CD4-positive, alpha-beta T cell treated with Interleukin-6 for 4 hours (primary cell): ENCODE measurements at regions not wholly inside any gene's neighbourhood (a gene's known extent, or its start where the extent isn't known, plus 50 kb on each side); places are given as distances from the start of the nearest gene placed in this dataset.
"Not testable (repeated sequence)": the region's sequence is repeated elsewhere in the genome, so short reads cannot be mapped to it uniquely, and the experiment has no call there.

Experiments used
- DNase-seq: peaks from one replicate; pipeline ENCODE4 v3.0.0-alpha.2; 2020; ENCODE audit warnings: mixed read lengths

- DNase-seq: no peak
These were observed 334.0 kb upstream of the NDST3 start for GRCh38 chr4:117700111-117700892.

- no peak for DNase-seq
These were observed 331.9 kb upstream of the NDST3 start for GRCh38 chr4:117702353-117702752.

GRCh38 chr4:117704721-117705120, 329.6 kb upstream of the NDST3 start:
- DNase-seq: no peak

DNA sequence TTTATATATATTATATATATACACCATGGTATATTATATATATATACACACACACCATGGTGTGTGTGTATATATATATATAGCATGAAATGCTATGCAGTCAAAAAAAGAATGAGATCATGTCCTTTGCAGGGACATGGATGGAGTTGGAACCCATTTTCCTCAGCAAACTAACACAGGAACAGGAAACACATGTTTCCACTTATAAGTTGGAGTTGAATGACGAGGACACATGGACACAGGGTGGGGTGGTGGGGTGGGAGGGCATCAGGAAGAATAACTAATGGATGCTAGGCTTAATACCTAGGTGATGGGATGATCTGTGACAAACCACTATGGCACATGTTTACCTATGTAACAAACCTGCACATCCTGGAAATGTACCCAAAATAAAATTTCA, 293.6 kb upstream of the NDST3 start:
- DNase-seq: no peak

DNA sequence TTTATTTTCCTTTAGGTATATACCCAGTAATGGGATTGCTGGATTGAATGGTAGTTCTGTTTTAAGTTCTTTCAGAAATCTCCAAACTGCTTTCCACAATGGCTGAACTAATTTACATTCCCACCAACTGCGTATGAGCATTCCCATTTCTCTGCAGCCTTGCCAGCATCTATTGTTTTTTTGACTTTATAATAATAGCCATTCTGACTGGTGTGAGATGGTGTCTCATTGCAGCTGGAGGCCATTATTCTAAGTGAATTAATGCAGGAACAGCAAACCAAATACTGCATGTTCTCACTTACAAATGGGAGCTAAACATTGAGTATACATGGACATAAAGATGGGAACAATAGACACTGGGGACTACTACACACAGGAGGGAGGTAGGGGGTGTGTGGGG, 288.9 kb upstream of the NDST3 start:
- DNase-seq: not testable (repeated sequence)

DNA sequence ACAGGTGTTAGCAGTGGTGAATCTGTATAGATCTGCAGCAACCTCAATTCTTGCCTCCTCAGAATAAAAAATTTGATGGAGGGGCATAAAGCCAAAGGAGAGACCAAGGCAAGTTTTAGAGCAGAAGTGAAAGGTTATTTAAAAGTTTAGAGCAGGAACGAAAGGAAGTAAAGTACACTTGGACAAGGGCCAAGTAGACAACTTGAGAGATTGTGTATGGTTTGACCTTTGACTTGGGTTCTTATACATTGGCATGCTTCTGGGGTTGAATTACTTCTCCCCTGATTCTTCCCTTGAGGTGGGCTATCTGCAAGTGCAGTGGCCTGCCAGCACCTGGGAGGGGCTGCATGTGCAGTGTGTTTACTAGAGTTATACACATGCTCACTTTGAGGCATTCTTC, 278.8 kb upstream of the NDST3 start:
- DNase-seq: no peak

DNA sequence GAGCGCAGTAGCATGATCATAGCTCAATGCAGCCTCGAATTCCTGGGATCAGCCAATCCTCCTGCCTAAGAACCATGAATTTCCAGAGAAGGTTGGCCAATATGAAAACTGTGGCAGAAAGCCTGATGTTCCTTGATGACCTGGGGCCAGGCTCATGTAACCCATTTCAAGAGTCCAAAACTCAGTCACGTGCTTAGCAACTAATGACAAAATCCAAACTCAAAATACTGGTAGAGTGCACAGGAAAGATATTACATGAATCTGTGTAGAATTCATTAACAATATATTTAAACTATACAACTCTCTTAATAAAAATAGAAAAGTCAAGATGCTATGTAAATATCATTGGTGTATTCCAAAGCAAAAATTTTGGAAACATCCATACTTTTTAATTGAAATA, 265.7 kb upstream of the NDST3 start:
- no peak for DNase-seq

GRCh38 chr4:117770269-117771102, 263.8 kb upstream of the NDST3 start:
- DNase-seq: no peak

DNA sequence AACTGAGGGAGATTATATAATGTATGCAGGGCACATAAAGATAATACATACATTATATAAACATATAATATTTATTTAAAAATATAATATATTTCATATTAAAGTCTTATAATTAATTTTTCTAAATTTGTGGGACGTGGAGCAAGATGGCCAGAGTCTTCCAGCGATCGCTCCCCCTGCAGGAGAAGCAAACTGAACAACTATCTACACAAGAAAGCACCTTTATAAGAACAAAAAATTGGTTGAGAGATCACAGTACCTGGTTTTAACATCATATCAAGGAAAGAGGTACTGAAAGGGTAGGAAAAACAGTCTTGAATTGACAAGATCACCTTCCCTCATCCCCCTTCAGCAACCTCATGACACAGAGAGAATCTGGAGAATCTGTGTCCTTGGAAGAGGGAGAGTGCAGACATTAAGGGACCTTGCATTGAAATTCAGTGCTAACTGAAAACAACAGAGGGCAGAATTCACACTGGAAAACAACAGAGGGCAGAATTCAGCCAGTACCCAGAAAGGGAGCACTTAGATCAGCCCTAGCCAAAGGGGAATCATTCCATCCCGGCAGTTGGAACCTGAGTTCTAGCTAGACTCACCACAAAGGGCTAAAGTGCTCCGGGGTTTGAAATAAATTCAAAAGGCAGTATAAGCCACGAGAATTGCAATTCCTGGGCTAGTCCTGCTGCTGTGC, 262.5 kb upstream of the NDST3 start:
- no peak for DNase-seq

- no peak for DNase-seq
These were observed 261.0 kb upstream of the NDST3 start for GRCh38 chr4:117773064-117773936.

GRCh38 chr4:117777721-117778120, 256.6 kb upstream of the NDST3 start:
- no peak for DNase-seq

DNA sequence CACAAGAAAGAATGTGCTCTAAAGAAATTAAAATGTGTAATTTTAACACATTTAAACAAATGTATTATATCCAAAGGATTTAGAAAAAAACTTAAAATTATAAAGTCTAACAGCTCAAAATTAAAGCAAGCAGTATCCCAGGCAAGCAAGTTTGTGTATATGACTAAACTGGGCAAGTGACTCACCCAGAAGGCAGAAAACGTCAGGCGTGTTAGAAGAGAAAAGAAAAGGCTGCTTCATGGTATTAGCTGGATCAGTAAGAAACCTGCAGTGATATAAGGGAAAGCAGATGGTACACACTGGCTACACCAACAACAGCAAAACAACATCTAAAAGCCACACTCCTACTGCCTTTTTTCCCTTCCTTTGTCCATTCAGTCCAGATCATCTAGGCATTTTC, 250.6 kb upstream of the NDST3 start:
- DNase-seq: no peak

- no peak for DNase-seq
These were observed 250.0 kb upstream of the NDST3 start for GRCh38 chr4:117784266-117784665.

GRCh38 chr4:117786566-117786965, 247.7 kb upstream of the NDST3 start:
- DNase-seq: no peak

DNA sequence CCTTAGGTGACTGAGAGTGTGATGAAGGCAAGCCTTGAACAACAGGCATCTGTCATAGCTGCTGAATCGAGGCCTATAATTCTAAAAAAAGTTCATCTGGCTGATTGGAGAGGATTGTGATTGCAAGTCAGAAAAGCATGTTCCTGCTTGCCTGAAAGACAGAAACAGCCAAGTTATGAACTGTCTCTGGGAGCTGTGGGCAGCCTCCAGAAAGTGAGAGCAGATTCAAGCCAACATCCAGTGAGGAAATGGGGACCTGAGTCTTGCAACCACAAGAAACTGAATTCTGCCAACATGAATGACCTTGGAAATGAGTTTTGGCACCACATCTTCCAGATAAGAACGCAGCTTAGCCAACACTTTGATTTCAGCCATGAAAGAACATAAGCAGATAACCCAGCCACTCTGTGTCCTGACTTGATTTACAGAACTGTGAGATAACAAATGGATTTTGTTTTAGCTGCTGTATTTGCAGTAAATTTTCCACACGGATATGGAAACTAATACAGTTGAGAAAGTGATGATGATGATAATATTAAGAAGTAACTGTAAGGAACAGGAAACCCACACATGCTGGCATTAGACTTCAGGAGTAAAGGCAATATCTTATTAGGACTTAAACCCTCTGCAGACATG, 240.3 kb upstream of the NDST3 start:
- DNase-seq: no peak

- DNase-seq: no peak
These were observed 237.6 kb upstream of the NDST3 start for GRCh38 chr4:117796677-117797076.

DNA sequence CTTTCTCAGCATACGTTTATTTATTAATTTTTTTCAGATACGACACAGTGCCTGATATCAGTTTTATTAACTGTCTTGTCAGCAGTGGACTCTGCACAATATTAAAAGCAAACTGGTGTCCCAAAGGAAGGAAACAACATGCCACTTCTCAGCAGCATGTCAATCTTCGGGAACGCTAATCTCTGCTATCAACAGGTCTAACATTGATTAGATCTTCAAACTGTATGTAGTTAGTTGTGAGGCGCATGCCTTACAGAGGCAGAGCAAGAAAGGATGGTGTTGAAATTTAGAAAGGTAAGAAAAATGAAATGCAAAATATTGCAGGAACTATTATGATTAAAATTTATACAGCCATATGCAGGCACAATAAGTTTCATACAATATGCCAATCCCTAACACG, 233.7 kb upstream of the NDST3 start:
- DNase-seq: no peak

DNA sequence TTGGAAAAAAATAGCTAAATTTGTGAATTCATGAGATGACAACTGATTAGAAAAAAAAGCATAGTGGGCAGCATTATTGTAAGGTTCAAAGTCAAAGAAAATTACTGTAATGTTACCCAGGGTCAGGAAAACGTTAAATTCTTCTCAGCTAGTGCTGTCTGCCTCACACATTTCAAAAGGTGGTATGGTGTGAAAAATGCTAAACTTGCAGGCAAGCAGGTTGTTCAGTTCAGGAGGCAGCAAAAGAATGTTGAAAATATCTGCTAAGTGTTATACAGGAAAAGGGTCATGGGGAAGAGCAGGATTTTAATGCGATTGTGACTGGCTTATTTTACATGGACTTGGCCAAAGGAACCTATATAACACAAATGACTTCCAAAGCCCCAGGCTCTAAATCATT, 232.5 kb upstream of the NDST3 start:
- DNase-seq: no peak

DNA sequence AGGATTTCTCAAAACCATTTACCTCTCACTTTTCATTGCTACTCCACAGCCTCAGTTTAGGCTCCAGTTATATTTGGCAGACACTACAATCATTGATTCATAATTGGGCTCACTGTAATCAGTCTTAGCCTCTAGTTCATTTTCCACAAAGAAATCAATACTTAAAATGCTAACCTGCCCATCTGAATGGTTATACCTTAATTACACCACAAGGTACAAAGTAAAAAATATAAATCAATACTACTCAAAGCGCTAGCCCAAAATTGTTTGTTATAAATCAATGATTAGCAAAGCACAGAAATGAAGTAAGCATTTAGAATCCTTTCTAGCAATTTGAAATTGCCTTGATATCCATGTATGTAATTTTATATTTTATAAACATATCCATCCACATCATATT, 222.6 kb upstream of the NDST3 start:
- DNase-seq: no peak

GRCh38 chr4:117814277-117815246, 219.7 kb upstream of the NDST3 start:
- no peak for DNase-seq

DNA sequence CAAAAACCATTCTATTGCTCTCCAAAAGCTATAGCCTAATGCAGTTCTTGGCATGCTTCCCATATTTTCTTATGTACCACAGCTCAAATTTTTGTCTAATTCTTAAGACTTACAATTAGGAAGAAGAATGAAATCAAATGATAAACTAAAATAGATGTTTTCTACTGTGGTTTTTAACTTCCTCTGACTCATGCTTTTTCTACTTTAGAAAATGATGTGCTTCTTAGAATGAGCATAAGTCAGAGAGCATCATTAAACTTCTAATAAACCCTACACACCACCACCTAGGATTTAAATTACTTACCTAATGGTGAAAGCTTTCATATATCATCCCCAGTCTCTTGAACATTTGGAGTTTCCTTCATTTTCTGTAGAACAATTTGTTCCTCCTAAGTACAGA, 217.0 kb upstream of the NDST3 start:
- DNase-seq: no peak
